ENCODE measurements at regions not wholly inside any gene's neighbourhood (a gene's known extent, or its start where the extent isn't known, plus 50 kb on each side); places are given as distances from the start of the nearest gene placed in this dataset.
A peak's percentile ranks its signal among the peaks of the same experiment; 100 is the strongest.

DNA sequence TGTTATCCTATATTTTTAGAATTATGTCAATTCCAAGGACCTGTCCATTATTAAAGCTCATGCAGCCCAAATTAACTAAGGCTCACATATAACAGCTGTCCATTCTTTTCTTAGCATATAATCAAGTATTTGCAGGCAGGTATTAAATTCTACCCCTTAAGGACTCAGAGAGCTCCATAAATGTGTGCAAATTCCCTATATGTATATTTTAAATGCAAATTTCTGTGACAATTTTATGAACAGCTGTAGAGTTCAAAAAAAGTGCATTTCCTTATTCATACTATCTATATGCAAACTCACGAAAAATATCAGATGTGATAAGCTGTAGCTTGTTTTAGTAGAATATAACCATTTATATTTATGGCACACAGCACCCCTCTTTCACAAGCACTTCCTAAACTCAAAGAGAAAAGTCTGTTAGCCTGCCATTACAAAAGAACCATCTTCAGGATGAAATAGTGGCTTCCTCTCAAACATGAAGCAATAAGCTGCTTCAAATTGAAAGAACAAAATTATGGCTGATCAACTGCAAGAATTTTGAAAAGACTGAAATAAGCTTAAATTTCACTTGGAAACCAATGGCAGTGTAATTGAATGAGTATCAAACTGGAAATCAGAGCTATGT is 155.0 kb upstream of the REG3G start:
- DNase-seq = peak; percentile 79

DNA sequence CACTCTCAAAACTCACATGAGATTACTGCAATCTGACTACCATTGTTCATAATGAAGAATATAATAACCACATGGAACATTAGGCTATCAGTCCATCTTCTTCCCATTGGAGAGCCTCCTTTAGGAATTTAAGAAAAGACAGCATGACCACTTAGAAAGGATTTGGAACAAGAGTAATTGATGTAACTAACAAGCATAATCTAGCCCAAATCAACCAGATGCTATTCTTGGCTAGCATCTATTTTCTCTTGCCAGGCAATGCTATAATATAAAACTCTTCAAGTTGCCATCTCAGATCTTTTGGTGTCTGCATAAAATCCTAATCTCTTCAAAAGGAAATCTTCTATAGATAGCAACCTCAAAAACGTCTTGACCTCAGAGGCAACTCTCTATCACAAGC is 152.0 kb upstream of the REG3G start:
- DNase-seq = no peak

DNA sequence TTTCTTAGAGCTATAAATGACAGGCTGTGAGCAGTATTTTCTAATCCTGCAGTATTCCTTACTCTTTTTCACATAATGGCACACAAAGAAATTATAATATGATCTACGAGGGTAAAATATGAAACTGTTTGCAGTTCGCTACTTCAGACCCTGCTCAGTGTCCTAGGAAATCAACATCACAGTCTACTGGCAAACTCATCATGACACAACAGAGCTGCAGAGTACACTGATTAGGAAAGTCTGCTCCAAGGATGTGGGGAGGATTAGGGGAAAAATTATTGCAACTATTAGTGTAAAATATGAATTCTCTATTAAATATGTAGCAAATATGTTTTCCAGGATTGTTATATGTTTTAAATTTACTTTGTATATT is 149.2 kb upstream of the REG3G start:
- no peak for DNase-seq

DNA sequence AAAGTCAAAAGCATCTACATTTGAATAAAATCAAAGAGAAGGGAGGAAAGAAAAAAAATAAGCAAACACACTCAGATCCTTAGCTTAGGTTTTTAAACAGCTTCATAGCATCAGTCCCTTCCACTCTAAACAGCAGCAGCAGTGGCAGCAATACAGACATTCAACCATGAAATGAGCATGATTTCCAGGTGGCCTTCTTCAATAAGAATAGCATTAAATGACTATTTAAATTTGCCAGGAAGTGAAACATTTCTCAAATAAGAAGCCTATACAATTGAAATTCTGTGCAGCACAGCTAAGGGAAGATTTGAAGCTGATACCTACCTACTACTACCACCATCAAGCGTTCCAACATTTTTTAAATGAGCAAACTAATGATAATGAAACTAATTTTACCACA is 138.1 kb upstream of the REG3G start:
- DNase-seq = no peak

DNA sequence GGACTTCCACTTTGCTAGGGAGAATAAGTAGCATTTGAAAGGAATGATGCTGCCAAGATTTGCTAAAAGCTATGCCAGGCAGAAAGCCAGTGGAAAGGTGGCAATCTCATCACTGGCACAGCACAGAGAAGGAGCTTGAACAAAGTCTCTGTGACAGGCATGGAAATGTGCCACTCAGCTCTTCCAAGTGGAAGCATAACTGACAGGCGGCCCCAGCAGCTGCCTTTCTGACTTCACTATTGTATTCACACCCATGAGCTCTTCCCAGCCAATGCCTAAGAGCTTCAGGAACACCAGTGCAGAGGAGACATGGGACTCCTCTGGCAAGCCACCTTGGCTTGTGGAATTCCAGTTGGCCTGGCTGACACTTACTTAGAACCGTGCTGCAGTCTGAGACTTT is 134.6 kb upstream of the REG3G start:
- DNase-seq = no peak

DNA sequence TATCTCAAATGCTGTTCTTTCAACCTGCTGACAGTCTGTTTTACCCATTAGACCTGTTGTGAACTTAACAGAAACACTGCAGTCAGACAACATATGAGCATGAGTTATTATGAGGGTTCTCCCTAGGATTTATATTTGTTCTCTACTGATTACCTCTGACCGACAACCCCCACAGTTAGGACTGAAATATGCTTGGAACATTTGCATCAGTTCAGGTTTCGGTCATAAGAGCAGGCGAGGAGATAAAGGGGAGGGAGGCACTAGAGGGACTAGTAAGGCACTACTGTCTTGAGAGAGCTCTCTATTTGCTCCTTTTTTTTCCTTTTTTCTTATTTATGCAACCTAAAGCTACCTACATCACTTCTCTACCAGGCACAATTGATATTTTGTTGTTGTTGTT is 133.2 kb upstream of the REG3G start:
- no peak for DNase-seq

DNA sequence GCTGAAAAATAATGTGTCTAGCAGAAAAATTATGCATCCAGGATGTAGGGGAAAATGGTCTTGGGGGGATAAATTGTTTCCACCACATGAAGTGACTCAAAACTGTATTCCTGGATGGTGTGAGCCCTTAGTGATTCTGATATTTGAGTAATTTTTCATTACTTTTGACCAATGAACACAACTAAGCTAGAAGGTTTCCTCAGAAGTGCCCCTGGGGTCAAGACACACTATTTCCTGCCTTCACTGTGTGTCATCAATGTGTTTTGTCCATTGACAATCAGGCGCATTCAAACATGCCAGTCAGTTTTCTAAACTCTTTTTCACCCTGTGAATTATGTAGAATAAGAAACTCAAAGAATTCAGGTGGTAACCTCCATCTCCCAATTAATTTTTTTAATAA is 130.5 kb upstream of the REG3G start:
- no peak for DNase-seq

DNA sequence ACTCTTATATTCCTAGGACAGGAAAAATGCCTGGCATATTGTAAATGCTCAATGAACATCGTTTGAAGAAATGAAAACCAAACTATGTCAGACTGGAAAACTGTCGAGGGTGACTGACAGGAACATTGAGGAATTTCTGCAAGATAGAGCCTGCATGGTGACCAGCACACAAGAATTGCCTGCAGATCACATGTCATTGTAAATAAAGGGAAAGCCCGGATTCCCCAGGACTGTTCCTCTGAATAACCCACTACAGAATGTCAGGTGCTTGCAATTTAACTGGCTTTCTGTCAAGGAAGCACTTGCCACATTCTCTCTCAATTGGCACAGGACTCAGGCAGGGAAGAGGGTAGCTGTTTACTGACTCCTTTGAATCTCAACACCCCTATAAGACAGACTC is 129.0 kb upstream of the REG3G start:
- no peak for DNase-seq

DNA sequence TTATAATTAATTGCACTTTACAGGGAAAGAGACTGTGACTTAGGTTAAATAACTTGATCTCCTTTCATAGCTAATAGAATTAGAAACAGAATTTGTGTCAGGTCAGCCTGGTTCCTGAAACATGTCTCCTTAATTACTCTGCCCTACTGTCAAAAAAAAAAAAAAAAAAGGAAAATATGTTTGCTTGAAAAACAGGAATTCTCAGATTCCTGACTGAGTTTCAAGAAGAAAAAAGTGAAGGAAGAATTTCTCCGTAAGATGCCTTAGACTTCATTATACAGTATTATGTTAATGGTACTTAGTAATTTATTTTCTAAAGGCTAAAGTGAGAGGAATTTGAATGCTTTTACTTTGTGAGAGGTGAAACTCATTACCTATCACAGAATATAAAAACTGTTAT is 118.4 kb upstream of the REG3G start:
- DNase-seq = no peak

DNA sequence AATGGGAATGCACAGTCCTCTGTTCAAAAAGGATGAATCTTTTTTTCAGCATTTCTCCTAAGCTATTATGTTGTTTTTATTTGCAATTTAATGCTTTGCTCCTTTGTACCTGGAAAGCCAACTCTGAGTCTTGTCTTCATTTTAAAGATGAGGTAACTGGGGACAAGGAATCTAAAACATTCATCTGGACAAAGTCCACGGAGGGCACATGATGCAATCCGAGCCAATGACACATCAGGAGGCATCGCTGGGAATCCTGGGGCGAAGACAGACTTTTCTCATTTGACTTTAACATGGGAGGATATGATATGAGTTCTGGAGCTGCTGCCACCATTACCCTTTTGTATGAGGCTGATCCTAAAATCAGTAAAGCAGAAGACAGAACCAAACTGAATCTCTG is 116.5 kb upstream of the REG3G start:
- DNase-seq = no peak

DNA sequence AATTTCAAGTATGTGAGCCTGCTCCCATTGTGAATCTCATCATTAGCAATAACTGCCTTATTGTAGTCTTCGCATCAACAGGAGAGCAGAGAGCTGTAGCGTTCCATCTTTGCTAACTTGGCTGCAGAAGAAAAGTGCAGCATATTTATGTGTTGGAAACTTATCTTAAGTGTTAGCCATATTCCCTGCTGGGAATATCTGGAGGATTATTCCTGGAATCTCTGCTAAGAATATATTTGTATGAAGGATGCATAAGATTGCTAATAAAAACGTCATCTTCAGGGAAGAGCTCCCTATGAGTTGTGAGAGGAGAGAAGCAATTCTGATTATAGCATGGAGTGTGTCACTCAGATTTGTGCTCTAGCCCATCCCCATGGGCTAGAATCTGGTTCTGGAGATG is 115.1 kb upstream of the REG3G start:
- DNase-seq = no peak

DNA sequence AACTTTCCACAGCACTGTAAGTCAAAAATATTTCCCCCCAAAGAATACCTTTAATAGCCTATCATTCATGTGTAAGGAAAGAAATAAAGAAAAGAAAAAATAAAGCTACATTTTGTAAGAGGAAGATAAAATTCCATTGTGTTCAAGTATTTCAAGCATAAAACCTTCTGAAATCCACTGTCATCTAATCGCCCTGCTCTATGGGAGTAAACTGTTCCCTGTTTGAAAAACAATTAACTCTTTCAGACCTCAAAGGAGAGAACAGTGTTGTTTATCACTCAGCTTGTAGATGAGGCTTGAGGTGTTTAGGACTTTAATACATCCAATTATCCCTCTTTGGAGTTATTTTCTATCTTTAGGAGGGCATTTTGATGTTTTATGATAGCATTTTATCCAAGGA is 112.2 kb upstream of the REG3G start:
- no peak for DNase-seq

DNA sequence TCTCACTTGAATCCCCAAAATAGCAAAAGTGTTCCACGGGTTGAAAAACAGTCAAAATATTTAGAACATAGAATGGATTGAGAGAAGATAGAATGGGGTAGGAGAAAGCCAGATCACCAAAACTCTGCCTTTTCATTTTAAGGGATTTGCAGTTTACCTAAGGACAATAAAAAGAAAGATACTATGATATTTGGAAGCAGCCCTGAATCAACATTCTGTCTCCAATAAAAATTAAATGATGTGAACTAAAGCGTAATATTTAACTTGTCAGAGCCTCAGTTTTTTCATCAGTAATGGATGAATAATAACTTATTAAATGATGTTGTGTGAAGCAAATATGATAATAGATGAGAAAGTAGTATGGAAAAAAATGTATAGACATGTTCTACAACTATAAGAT is 100.2 kb upstream of the REG3G start:
- no peak for DNase-seq

DNA sequence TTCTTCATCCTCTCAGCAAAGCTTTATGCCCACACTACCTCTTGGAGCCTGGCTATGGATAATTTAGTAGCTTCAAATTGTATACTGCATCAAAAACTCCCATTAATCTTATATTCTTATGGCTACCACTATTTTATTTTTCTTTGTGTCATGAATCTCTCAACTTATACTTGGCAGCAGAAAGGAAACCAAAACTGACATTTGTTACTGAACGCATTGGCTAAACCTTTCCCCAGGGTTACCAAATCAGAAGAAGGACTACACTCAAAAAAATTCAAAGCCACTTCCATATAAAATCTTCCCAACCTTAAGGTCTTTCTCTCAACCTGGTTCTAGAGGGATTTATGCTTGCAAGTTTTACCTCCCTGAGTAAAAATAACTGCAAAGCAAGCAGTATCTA is 97.0 kb upstream of the REG3G start:
- no peak for DNase-seq

DNA sequence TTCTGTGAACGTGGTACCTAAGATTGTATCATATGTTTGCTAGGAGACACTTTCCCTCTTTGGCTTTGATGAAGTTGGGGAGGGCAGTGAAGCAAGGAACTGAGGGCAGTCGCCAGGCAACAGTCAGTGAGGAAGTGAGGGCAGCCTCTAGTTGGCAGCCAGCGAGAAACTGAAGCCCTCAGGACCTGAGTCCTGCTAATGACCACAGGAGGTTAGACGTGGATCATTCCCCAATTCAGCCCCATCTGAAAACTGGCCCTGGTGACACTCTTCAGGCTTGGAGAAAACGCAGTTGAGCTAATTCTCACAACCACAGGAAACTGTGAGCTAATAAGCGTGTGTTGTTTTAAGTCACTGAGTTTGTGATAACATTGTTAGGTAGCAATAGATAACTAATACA is 84.5 kb upstream of the REG3G start:
- DNase-seq = no peak

DNA sequence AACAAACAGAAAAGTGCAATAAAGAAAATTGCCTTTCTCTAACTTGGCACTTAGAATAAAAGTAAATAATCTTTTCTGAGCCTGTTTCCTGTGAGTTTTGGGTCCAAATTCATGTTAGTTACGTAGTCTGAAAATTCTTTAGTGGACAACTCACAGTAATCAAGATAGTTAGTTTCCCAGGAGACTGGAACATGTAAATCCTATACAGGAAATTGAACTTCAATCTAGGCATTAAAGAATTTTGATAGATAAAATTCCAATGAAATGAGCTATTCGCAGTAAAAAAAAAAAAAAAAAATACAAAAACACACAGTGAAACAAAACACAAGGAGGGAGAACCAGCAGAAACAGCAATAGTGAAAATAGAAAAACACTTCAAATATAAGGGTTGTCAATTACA is 83.8 kb upstream of the REG3G start:
- DNase-seq = no peak

DNA sequence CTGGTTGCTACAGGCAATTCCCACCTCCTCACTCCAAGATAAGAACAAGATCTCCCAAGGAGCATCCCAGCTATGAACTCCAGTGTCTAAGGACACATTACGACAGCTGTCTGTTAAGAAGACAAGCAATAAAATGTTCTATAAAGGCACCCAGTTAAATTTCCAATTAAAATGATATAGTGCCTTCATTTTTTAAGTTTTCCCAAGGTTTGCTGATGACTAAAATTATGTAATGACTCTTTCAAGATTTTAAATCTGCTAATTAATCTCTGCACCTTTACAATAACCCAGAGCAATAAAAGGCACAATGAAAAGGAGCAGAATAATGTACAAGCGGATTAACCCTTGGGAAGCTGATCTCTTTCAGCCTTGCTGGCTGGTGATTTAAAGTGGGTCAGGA is 61.6 kb upstream of the REG3G start:
- DNase-seq = no peak

DNA sequence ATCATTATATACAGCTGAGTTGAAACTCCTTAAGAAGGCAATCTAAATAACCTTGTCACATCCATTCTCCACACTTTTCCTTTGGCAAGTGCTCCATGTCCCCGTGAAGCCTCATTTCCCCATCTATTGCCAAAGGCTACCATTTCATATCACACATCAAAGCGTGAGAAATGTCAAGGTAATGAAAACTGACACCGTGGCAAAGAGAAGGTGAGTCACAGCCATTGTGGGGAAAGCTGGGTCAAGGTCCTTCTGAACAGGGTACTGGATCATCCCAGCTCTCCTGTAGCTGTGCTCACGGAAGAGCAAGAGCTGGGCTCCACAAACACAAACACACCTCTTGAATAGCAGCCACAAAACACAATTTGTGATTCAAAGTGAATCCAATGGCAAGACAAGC is 58.2 kb upstream of the REG3G start:
- DNase-seq = no peak

DNA sequence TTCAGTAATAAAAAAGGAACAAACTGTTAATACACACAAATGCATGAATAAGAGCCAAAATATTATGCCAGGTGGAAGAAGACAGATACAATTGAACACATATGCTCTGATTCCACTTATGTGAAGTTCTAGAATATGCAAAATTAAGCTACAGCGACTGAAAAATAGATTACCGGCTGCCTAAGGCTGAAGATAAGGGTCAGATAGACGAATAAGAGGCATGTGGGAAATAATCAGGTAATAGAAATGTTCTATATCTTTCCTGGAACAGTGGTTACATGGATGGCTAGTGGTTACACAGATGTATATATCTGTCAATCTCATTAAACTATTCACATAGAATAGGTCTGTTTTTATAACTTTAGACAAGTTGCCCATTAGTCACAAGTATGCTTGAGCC is 51.9 kb upstream of the REG3G start:
- DNase-seq = no peak
